ENCODE measurements at regions not wholly inside any gene's neighbourhood (a gene's known extent, or its start where the extent isn't known, plus 50 kb on each side); places are given as distances from the start of the nearest gene placed in this dataset.

DNA sequence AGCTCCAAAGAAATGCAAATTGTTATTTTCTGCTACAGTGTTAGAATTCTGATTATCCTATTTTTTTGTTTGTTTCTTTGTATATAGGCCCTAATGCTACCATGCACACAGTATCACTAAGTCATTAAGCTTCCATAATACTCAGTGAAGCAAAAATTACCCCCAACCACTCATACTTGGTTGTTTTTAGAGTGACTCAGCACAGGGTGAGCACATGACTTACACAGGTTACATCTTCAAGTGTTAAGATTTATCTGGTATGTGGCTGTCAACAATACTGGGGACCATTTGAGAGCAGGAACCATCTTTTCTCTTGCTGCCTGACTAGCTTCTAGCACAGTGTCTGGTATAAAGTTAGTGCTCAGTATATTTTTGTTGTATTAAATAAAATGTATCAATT is 255.8 kb upstream of the SLC24A2 start:
- H3K27ac Mint-ChIP-seq, result peak overlapping the region; percentile 48
- no peaks in the 10 kb centered on the region for H3K9me3 Mint-ChIP-seq
- ChIA-PET CTCF (interaction anchor here (0.7 kb wide), 1 partner anchor 262 kb away, joined by 3 read pairs; no protein-coding TSS in a partner anchor), POLR2A (interaction anchor here (1.1 kb wide), 1 partner anchor 29 kb away, joined by 3 read pairs; no protein-coding TSS in a partner anchor)
- Histone ChIP-seq H3K4me1 (ENCODE audit: insufficient read depth, low read length) (peaks cover 12% of the 10 kb centered on the region), H3K4me3 (ENCODE audit: low read length) (no peak overlapping the region), H3K36me3 (ENCODE audit: insufficient read depth, low read length) (no peaks in the 10 kb centered on the region), H3K27ac (ENCODE audit: low read depth in 1 of 2, low read length in 2 of 2) (no peak overlapping the region), H3K27me3 (ENCODE audit: control insufficient read depth in 1 of 2, insufficient read depth in 2 of 2, low read length in 2 of 2) (no peaks in the 10 kb centered on the region), H3K9me3 (ENCODE audit: control insufficient read depth in 1 of 2, insufficient read depth in 1 of 2, low read length in 2 of 2) (no peaks in the 10 kb centered on the region)
- no peaks in the 10 kb centered on the region for H3K27me3 Mint-ChIP-seq
- ATAC-seq (ENCODE audit: poor library complexity), result no peak
- H3K4me1 Mint-ChIP-seq (ENCODE audit: low read depth), result peaks cover 24% of the 10 kb centered on the region
- H3K36me3 Mint-ChIP-seq (ENCODE audit: low read depth), result no peaks in the 10 kb centered on the region
- peak overlapping the region; percentile 27 for H3K4me3 Mint-ChIP-seq
- DNase-seq, result no peak
- TF ChIP-seq, protein P1, sequence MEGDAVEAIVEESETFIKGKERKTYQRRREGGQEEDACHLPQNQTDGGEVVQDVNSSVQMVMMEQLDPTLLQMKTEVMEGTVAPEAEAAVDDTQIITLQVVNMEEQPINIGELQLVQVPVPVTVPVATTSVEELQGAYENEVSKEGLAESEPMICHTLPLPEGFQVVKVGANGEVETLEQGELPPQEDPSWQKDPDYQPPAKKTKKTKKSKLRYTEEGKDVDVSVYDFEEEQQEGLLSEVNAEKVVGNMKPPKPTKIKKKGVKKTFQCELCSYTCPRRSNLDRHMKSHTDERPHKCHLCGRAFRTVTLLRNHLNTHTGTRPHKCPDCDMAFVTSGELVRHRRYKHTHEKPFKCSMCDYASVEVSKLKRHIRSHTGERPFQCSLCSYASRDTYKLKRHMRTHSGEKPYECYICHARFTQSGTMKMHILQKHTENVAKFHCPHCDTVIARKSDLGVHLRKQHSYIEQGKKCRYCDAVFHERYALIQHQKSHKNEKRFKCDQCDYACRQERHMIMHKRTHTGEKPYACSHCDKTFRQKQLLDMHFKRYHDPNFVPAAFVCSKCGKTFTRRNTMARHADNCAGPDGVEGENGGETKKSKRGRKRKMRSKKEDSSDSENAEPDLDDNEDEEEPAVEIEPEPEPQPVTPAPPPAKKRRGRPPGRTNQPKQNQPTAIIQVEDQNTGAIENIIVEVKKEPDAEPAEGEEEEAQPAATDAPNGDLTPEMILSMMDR (IDR thresholded peaks at IDR 0.05), result no peak
- intact Hi-C loops (cut with DNase I, micrococcal nuclease), result no loop called here

DNA sequence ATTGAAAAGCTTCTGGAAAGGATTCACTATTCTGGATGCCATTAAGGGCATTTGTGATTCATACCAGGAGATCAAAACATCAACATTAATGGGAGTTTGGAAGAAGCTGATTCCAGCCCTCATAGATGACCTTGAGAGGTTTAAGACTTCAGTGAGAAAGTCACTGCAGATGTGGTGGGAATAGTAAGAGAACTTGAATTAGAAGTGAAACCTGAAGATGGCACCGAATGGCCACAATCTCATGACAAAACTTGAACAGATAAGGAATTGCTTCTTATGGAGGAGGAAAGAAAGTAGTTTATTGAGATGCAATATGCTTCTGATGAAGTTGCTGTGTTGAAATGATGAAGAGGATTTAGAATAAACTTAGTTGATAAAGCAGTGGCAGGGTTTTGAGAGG is 254.6 kb upstream of the SLC24A2 start:
- Histone ChIP-seq H3K4me3 (ENCODE audit: low read length) (peak overlapping the region; percentile 46), H3K27ac (ENCODE audit: low read depth in 1 of 2, low read length in 2 of 2) (peak overlapping the region; percentile 31 to 54)
- CTCF ChIA-PET, result no interaction called here

DNA sequence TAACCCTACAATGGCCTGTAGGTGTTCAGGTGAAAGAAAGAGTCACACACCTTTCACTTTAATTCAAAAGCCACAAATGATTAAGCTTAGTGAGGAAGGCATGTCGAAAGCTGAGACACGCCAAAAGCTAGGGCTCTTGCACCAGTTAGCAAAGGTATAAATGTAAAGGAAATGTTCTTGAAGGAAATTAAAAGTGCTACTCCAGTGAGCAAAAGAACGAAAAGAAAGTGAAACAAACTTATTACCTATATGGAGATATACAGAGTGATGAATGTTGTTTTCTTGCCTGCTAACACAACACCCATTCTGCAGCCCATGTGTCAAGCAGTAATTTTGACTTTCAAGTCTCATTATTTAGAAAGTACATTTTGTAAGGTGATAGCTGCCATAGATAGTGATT is 254.2 kb upstream of the SLC24A2 start:
- Histone ChIP-seq H3K4me3 (ENCODE audit: low read length) (peak overlapping the region; percentile 46), H3K36me3 (ENCODE audit: insufficient read depth, low read length) (no peaks in the 10 kb centered on the region), H3K27ac (ENCODE audit: low read depth in 1 of 2, low read length in 2 of 2) (peak overlapping the region; percentile 31 to 54), H3K27me3 (ENCODE audit: control insufficient read depth in 1 of 2, insufficient read depth in 2 of 2, low read length in 2 of 2) (no peaks in the 10 kb centered on the region), H3K9me3 (ENCODE audit: control insufficient read depth in 1 of 2, insufficient read depth in 1 of 2, low read length in 2 of 2) (no peaks in the 10 kb centered on the region), H3K4me1 (ENCODE audit: insufficient read depth, low read length) (peaks cover 12% of the 10 kb centered on the region)
- intact Hi-C loops (cut with DNase I, micrococcal nuclease), result no loop called here
- ATAC-seq (ENCODE audit: poor library complexity) (peak; percentile 66), DNase-seq (peak in 3 of 14 experiments; percentile 16 to 63 (median 20))
- Mint-ChIP-seq H3K4me1 (ENCODE audit: low read depth) (peaks cover 24% of the 10 kb centered on the region), H3K27ac (peak overlapping the region; percentile 79), H3K36me3 (ENCODE audit: low read depth) (no peaks in the 10 kb centered on the region), H3K4me3 (peak overlapping the region; percentile 59), H3K27me3 (no peaks in the 10 kb centered on the region), H3K9me3 (no peaks in the 10 kb centered on the region)
- CTCF ChIA-PET, result no interaction called here
- POLR2A ChIA-PET, result no interaction called here
- TF ChIP-seq, protein P1 (IDR thresholded peaks at IDR 0.05), result no peak

More for the DNA sequence above, 254.6 kb upstream of the SLC24A2 start:
- Histone ChIP-seq H3K27me3 (ENCODE audit: control insufficient read depth in 1 of 2, insufficient read depth in 2 of 2, low read length in 2 of 2) (no peaks in the 10 kb centered on the region), H3K9me3 (ENCODE audit: control insufficient read depth in 1 of 2, insufficient read depth in 1 of 2, low read length in 2 of 2) (no peaks in the 10 kb centered on the region), H3K36me3 (ENCODE audit: insufficient read depth, low read length) (no peaks in the 10 kb centered on the region), H3K4me1 (ENCODE audit: insufficient read depth, low read length) (peaks cover 12% of the 10 kb centered on the region)
- no peak for ATAC-seq (ENCODE audit: poor library complexity)
- TF ChIP-seq, protein P1 (IDR thresholded peaks at IDR 0.05), result no peak
- Mint-ChIP-seq H3K4me3 (peak overlapping the region; percentile 59), H3K27ac (peak overlapping the region; percentile 79), H3K9me3 (no peaks in the 10 kb centered on the region), H3K27me3 (no peaks in the 10 kb centered on the region), H3K4me1 (ENCODE audit: low read depth) (peaks cover 24% of the 10 kb centered on the region), H3K36me3 (ENCODE audit: low read depth) (no peaks in the 10 kb centered on the region)
- intact Hi-C loops (cut with DNase I, micrococcal nuclease), result no loop called here
- POLR2A ChIA-PET, result no interaction called here
- peak in 3 of 14 experiments; percentile 12 to 23 (median 21) for DNase-seq
